ENCODE measurements at regions not wholly inside any gene's neighbourhood (a gene's known extent, or its start where the extent isn't known, plus 50 kb on each side); places are given as distances from the start of the nearest gene placed in this dataset.
"Not testable (repeated sequence)": the region's sequence is repeated elsewhere in the genome, so short reads cannot be mapped to it uniquely, and the experiment has no call there.

DNA sequence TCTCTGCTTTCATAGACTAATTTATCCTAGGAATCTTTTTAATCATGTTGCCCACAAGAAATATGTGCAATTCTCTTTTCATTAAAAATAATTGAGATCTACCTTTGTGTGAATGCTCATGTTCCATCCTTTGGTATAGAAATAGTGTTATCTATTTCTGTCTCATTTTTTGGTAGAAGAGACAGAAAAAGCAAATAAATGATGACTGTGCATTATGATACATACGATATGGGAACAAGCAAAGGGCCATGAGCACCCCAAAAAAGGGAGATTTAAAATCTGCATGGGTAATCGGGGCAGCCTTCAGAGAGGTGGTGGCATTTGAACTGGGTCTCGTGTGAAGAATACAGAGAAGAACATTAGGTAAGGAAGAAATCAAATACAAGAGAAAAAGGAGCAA is 1197.5 kb upstream of the AUTS2 start:
- TF ChIP-seq FOXP2 (optimal IDR thresholded peaks at IDR 0.05; ENCODE audit: control extremely low read depth, extremely low read length, insufficient read depth) = no peak
- no peak for TF ChIP-seq EZH2 (IDR thresholded peaks at IDR 0.05)
- no peak for TF ChIP-seq POLR2AphosphoS5 (IDR thresholded peaks at IDR 0.05; ENCODE audit: borderline replicate concordance, low read depth, low read length)

DNA sequence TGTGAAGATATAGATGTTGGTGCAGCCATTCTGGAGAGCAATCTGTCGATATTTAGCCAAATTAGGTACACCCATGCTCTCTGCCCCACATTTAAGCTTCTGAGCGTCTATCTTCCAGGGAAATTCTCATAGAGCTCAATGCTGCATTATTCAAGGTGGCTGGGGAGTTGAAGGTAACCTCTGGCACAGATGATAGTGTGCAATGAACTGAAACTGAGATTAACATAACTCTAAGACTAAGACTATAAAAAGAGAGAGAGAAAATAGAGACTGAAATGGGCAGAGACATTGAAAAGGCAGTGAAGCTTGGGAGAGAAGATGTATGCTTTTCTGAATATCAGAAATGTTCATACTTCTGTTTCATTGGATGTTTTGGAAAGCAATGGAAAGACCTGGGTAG is 1197.0 kb upstream of the AUTS2 start:
- H3K9ac ChIP-seq (ENCODE audit: insufficient read length) = no peak overlapping the region
- TF ChIP-seq FOXP2 (optimal IDR thresholded peaks at IDR 0.05; ENCODE audit: control extremely low read depth, extremely low read length, insufficient read depth) = no peak
- TF ChIP-seq EZH2 (IDR thresholded peaks at IDR 0.05) = no peak
- no peak for TF ChIP-seq POLR2AphosphoS5 (IDR thresholded peaks at IDR 0.05; ENCODE audit: borderline replicate concordance, low read depth, low read length)

More for the DNA sequence above, 1197.5 kb upstream of the AUTS2 start:
- Histone ChIP-seq H3K4me3 (no peak overlapping the region), H3K9ac (ENCODE audit: insufficient read length) (no peak overlapping the region), H3K27ac (no peak overlapping the region), H3K36me3 (ENCODE audit: insufficient read depth, low read length) (no peaks in the 10 kb centered on the region), H3K9me3 (ENCODE audit: low read depth, low read length) (no peaks in the 10 kb centered on the region)
- no peak for DNase-seq (ENCODE audit: low read depth, low spot score)

DNA sequence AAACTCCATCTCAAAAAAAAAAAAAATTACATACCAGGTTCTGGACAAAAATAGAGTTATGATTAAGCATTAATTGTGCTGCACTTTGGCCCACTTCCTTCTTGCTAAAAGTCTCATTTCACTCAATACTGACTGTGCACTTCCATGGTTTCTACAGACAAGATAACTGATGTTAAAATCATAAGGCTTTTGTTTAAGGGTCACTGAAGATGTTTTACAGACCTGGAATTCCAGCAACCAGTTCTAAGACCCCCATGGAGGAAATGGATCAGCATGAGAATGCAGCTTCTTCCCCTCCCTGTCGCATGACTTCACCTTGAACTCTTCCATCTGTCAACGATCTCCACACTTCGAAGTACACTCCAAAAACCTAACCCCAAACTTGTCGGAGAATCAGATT is 1191.8 kb upstream of the AUTS2 start:
- H3K27ac ChIP-seq = no peak overlapping the region
- H3K9ac ChIP-seq (ENCODE audit: insufficient read length) = no peak overlapping the region
- no peak overlapping the region for H3K4me3 ChIP-seq
- H3K36me3 ChIP-seq (ENCODE audit: insufficient read depth, low read length) = no peaks in the 10 kb centered on the region
- TF ChIP-seq EZH2 (IDR thresholded peaks at IDR 0.05) = no peak
- TF ChIP-seq POLR2AphosphoS5 (IDR thresholded peaks at IDR 0.05; ENCODE audit: borderline replicate concordance, low read depth, low read length) = no peak
- TF ChIP-seq FOXP2 (optimal IDR thresholded peaks at IDR 0.05; ENCODE audit: control extremely low read depth, extremely low read length, insufficient read depth) = no peak
- DNase-seq (ENCODE audit: low read depth, low spot score) = no peak
- H3K9me3 ChIP-seq (ENCODE audit: low read depth, low read length) = no peaks in the 10 kb centered on the region

More for the DNA sequence above, 1197.0 kb upstream of the AUTS2 start:
- Histone ChIP-seq H3K27ac (no peak overlapping the region), H3K36me3 (ENCODE audit: insufficient read depth, low read length) (no peaks in the 10 kb centered on the region), H3K4me3 (no peak overlapping the region), H3K9me3 (ENCODE audit: low read depth, low read length) (no peaks in the 10 kb centered on the region)
- no peak for DNase-seq (ENCODE audit: low read depth, low spot score)

DNA sequence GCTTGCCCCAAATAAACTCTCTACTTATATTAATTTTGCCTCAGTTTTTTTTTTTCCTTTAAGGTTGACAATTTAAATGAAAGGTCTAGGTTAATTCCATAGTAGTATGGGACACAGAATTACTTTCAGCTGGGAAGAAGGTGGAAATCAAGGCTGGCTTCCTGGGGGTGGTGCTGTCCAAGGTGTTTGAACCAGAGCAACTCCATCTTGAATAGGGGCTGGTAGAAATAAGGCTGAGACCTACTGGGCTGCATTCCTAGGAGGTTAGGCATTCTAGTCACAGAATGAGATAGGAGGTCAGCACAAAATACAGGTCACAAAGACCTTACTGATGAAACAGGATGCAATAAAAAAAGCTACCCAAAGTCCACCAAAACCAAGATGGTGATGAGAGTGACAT is 1190.8 kb upstream of the AUTS2 start:
- no peaks in the 10 kb centered on the region for H3K36me3 ChIP-seq (ENCODE audit: insufficient read depth, low read length)
- H3K9me3 ChIP-seq (ENCODE audit: low read depth, low read length) = no peaks in the 10 kb centered on the region
- no peak for DNase-seq (ENCODE audit: low read depth, low spot score)
- H3K27ac ChIP-seq = no peak overlapping the region
- no peak for TF ChIP-seq FOXP2 (optimal IDR thresholded peaks at IDR 0.05; ENCODE audit: control extremely low read depth, extremely low read length, insufficient read depth)
- TF ChIP-seq EZH2 (IDR thresholded peaks at IDR 0.05) = no peak
- TF ChIP-seq POLR2AphosphoS5 (IDR thresholded peaks at IDR 0.05; ENCODE audit: borderline replicate concordance, low read depth, low read length) = no peak
- H3K9ac ChIP-seq (ENCODE audit: insufficient read length) = no peak overlapping the region
- H3K4me3 ChIP-seq = no peak overlapping the region

DNA sequence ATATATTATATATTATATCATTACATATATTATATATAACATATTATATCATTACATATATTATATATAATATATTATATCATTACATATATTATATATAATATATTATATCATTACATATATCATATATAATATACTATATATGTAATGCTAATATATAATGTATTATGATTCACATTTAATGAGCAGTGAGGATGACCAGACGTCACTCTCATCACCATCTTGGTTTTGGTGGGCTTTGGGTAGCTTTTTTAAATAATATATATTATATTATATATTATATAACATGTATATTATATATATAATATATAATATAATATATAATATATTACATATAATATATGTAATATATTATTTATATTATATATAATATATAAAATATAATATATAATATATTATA is 1189.4 kb upstream of the AUTS2 start:
- H3K27ac ChIP-seq = no peak overlapping the region
- H3K9me3 ChIP-seq (ENCODE audit: low read depth, low read length) = no peaks in the 10 kb centered on the region
- H3K4me3 ChIP-seq = no peak overlapping the region
- TF ChIP-seq POLR2AphosphoS5 (IDR thresholded peaks at IDR 0.05; ENCODE audit: borderline replicate concordance, low read depth, low read length) (no peak), EZH2 (IDR thresholded peaks at IDR 0.05) (no peak), FOXP2 (optimal IDR thresholded peaks at IDR 0.05; ENCODE audit: control extremely low read depth, extremely low read length, insufficient read depth) (no peak)
- H3K9ac ChIP-seq (ENCODE audit: insufficient read length) = no peak overlapping the region
- H3K36me3 ChIP-seq (ENCODE audit: insufficient read depth, low read length) = no peaks in the 10 kb centered on the region
- no peak for DNase-seq (ENCODE audit: low read depth, low spot score)

DNA sequence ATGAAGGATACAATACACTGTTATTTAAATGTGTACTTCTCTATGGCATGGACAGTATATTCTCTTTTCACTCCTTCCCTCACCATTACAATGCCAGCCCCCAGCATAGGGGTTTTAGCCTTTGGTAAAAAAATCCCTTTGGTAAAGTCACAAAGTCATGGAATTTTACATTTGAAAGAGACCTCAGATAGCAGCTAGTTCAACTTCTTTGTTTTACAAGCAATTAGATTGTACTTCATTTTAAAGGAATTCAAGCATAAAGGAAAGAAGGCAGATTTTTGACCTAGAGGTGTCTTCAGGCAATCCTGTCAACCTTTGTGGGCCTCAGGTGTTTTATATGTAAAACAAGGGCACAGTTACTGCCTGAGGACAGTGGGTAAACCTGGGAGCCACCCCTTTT is 1188.4 kb upstream of the AUTS2 start:
- Histone ChIP-seq H3K27ac (no peak overlapping the region), H3K9me3 (ENCODE audit: low read depth, low read length) (no peaks in the 10 kb centered on the region), H3K36me3 (ENCODE audit: insufficient read depth, low read length) (no peaks in the 10 kb centered on the region), H3K9ac (ENCODE audit: insufficient read length) (no peak overlapping the region), H3K4me3 (no peak overlapping the region)
- TF ChIP-seq EZH2 (IDR thresholded peaks at IDR 0.05) = no peak
- TF ChIP-seq FOXP2 (optimal IDR thresholded peaks at IDR 0.05; ENCODE audit: control extremely low read depth, extremely low read length, insufficient read depth) = no peak
- TF ChIP-seq POLR2AphosphoS5 (IDR thresholded peaks at IDR 0.05; ENCODE audit: borderline replicate concordance, low read depth, low read length) = no peak
- DNase-seq (ENCODE audit: low read depth, low spot score) = no peak

DNA sequence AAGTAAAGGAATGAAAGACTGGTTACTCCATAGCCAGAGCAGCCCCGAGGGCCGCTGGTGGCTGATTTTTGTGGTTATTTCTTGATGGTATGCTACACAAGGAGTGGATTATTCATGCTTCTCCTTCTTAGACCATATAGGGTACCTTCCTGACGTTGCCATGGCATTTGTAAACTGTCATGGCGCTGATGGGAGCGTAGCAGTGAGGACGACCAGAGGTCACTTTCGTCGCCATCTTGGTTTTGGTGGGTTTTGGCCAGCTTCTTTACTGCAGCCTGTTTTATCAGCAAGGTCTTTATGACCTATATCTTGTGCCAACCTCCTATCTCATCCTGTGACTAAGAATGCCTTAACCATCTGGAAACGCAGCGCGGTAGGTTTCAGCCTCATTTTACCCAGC is 1187.6 kb upstream of the AUTS2 start:
- not testable (repeated sequence) for H3K36me3 ChIP-seq (ENCODE audit: insufficient read depth, low read length); H3K4me3 ChIP-seq; H3K9me3 ChIP-seq (ENCODE audit: low read depth, low read length); H3K9ac ChIP-seq (ENCODE audit: insufficient read length); DNase-seq (ENCODE audit: low read depth, low spot score); H3K27ac ChIP-seq

DNA sequence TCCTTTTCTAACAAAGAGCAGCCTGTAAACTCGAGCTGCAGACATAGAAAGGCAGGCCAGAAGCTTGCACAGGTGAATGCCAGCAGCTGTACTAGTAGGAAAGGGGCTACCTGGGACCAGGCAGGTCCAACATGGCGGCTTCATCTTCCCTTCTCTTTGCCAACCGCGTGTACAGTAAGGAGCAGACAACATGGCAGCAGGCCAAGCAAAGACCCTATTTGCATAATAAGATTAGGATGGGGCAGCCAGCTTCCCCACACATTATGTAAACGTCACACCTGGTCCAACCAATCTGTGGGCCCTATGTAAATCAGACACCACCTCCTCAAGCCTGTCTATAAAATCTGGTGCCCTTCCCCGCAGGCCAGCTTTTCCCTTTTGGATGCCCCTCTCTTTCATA is 1186.5 kb upstream of the AUTS2 start:
- DNase-seq (ENCODE audit: low read depth, low spot score) = no peak
- no peak overlapping the region for H3K9ac ChIP-seq (ENCODE audit: insufficient read length)

DNA sequence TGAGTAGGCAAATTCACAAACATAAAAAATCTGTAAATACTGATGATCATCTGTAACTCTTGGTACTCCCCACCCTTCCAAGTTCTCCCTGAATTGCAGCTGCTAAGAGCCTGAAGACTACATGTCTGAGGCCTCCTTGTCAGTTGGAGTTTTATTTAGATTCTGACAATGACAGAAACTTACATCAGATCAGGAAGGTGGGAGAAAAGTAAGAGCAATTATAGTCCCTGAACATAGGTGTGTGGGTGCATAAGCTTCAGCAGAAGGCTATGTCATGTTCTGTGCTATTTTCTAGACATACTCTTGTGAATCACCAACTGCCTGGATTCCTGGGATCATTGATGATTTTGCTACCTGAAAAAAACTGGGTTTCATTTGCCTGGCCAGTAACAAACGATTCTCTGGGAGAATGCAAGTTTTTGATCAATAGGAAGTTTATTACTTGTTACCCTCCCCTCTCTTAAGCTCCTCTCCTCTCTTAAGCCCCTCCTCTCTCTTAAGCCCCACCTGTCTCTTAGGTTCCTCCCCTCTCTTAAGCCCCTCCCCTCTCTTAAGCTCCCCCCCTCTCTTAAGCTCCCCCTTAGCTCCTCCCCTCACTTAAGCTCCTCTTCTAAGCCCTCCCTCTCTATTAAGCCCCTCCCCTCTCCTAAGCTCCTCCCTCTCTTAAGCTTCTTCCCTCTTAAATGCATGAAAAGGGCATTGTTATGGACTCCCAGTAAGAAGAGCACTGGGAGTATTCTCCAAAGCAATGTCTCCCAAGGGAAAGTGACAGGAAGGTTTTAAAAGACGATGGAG is 1183.4 kb upstream of the AUTS2 start:
- no peaks in the 10 kb centered on the region for H3K36me3 ChIP-seq (ENCODE audit: insufficient read depth, low read length)
- DNase-seq (ENCODE audit: low read depth, low spot score) = no peak
- TF ChIP-seq POLR2AphosphoS5 (IDR thresholded peaks at IDR 0.05; ENCODE audit: borderline replicate concordance, low read depth, low read length) = no peak
- TF ChIP-seq FOXP2 (optimal IDR thresholded peaks at IDR 0.05; ENCODE audit: control extremely low read depth, extremely low read length, insufficient read depth) = no peak
- no peak for TF ChIP-seq EZH2 (IDR thresholded peaks at IDR 0.05)
- no peak overlapping the region for H3K27ac ChIP-seq
- H3K9me3 ChIP-seq (ENCODE audit: low read depth, low read length) = no peaks in the 10 kb centered on the region
- no peak overlapping the region for H3K4me3 ChIP-seq
- no peak overlapping the region for H3K9ac ChIP-seq (ENCODE audit: insufficient read length)

More for the DNA sequence above, 1186.5 kb upstream of the AUTS2 start:
- H3K4me3 ChIP-seq = no peak overlapping the region
- no peak overlapping the region for H3K27ac ChIP-seq
- no peaks in the 10 kb centered on the region for H3K36me3 ChIP-seq (ENCODE audit: insufficient read depth, low read length)
- TF ChIP-seq EZH2 (IDR thresholded peaks at IDR 0.05) (no peak), FOXP2 (optimal IDR thresholded peaks at IDR 0.05; ENCODE audit: control extremely low read depth, extremely low read length, insufficient read depth) (no peak), POLR2AphosphoS5 (IDR thresholded peaks at IDR 0.05; ENCODE audit: borderline replicate concordance, low read depth, low read length) (no peak)
- no peaks in the 10 kb centered on the region for H3K9me3 ChIP-seq (ENCODE audit: low read depth, low read length)
